Activated T-helper 9 cell treated with anti-CD3 and anti-CD28 coated beads, Interleukin-2, amount 50 U/mL, for 16 hours (primary cell): ENCODE measurements at regions not wholly inside any gene's neighbourhood (a gene's known extent, or its start where the extent isn't known, plus 50 kb on each side); places are given as distances from the start of the nearest gene placed in this dataset.
"Not testable (repeated sequence)": the region's sequence is repeated elsewhere in the genome, so short reads cannot be mapped to it uniquely, and the experiment has no call there.

ENCODE experiments used
- DNase-seq: peaks from one replicate; pipeline ENCODE4 v3.0.0-alpha.2; 2020; ENCODE audit warnings: low read depth

- no peak for DNase-seq
Measured at GRCh38 chr6:15017803-15018202, 228.1 kb upstream of the JARID2 start.

- no peak for DNase-seq
Measured at GRCh38 chr6:15020119-15020770, 225.6 kb upstream of the JARID2 start.

DNA sequence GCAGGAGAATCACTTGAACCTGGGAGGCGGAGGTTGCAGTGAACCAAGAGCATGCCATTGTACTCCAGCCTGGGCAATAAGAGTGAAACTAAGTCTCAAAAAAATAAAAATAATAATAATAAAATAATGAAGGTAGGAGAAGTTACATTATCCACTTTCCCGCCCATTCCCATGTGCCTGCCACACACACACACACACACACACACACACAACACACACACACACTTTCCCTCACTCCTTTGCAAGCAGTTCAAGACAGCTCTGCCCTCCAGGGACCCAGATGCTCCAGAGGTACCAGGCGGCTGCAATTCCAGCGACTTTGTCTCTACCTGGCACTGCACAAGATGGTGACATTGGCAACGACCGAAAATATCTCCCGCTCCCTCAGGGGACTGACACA is 224.8 kb upstream of the JARID2 start:
- no peak for DNase-seq

GRCh38 chr6:15023018-15023417 is 222.9 kb upstream of the JARID2 start:
- not testable (repeated sequence) for DNase-seq

DNA sequence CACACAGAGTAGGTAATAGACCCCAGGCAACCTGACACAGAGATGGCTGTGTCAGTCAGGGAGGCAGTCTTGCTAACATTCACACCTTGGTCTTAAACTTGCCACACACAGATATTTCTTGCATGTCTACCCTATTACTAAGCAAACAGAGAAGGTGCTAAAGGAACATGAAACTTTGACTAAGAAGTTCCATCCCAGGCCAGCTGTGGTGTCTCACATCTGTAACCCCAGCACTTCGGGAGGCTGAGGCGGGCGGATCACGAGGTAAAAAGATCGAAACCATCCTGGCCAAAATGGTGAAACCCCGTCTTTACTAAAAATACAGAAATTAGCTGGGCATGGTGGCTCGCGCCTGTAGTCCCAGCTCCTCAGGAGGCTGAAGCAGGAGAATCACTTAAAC is 222.4 kb upstream of the JARID2 start:
- DNase-seq: peak; percentile 50

DNA sequence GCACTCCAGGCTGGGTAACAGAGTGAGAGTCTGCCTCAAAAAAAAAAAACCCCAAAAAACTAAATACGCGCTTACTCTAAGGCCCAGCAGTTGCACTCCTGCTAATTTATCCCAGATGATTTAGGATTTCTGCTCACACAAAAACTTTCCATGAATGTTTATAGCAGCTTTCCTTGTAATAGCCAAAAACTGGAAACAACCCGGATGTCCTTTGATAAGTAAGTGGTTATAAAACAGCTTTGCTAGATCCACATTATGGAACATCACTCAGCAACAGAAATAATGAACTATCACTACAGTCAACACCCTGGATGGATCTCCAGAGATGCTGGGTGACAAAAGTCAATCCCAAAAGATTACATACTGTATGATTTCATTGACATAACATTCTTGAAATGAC is 220.4 kb upstream of the JARID2 start:
- DNase-seq: no peak

DNA sequence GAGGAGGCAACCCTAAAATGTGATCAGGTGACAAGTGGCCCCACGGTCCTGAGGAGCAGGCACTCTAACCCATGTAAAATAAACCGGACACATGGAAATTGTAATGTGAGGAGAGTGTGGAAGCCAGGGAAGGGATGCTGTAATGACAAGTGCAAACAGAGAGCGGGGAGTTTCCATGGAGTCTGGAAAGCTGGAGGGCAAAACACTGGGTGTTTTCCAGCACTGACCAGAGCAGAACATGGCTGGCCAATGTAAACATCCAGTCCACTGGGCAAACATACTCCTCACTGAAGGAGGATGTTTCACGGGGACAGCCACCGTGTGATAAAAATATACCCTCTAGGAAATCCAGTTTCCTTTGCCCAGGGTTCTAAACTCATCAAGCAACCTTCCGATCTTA is 219.0 kb upstream of the JARID2 start:
- DNase-seq: no peak

DNA sequence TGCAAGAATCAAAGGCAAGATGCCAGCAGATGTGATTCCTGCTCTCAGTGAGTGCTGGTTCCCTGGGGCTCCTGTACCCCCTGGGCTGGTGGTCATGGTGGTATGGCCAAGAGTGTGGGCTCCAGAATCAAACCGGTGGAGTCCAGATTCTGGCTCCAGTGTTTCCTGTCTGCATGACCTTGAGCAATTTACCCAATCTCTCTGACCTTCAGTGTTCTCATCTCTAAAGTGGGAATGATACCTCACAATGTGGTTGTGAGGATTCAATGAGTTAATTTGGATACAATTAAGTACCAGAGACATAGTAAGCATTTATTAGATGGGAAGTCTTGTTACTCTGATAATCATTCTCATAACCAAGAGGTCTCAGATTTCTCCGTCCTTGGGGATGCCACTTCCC is 218.4 kb upstream of the JARID2 start:
- no peak for DNase-seq

GRCh38 chr6:15032015-15032414 is 213.9 kb upstream of the JARID2 start:
- DNase-seq: no peak

- DNase-seq: no peak
Measured at GRCh38 chr6:15033850-15034203, 212.0 kb upstream of the JARID2 start.

- DNase-seq: no peak
Measured at GRCh38 chr6:15036690-15037245, 209.1 kb upstream of the JARID2 start.

DNA sequence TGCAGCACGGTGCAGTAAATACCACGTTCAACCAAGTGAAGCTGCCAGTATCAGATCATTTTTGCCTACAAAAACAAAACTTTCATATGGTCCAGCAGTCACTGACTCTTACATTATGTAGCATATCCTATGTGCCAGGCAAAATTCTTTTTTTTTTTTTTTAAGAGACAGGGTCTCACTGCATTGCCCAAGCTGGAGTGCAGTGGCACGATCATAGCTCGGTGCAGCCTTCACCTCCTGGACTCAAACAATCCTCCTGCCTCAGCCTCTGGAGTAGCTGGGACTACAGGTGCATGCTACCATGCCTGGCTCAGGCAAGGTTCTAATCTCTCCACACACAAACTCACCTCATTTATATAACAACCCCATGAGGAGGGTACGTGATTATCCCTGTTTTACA is 208.6 kb upstream of the JARID2 start:
- no peak for DNase-seq

DNA sequence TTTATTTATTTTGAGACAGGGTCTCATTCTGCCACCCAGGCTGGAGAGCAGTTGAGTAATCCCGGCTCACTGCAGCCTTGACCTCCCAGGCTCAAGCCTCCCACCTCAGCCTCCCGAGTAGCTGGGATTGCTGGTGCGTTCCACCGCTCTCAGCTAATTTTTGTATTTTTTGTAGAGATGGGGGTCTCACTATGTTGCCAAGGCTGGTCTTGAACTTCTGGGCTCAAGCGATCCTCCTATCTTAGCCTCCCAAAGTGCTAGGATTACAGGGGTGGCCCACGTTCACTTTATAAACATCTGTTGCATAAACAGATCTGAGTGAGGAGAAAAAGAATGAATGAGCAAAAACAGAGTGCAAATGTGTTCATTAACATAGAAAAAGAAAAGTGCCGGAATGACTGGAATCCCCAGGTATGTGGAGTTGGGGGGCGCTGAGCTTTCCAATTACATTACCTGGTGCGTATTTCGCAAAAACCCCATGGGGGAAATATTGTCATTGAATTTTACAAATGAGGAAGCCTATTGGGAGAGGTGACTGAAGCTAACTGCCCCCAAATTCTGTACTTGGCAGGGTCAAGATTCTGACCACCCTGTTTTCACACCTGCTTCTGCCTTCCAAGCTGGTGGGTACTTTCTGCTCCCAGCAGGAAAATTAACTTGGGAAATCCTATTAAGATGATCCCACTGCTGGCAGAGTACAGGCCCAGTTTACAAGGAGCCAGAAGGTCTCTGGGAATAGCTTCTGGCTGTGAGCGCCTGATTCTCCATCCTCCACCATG is 207.7 kb upstream of the JARID2 start:
- no peak for DNase-seq

DNA sequence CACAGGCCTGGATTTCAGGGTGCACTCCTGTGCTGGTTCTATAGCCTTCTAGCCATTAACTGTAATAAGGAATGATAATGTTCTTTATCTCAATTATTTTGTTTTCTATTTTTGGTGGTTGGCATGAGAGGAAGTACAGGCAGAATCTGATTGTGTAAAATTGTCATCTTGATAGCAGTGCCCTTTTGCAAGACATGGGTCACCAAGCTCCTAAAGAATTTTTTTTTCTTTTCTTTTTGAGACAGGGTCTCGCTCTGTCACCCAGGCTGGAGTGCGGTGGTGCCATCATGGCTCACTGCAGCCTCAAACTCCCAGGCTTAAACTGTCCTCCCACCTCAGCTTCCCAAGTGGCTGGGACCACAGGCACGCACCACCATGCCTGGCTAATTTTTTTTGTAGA is 206.7 kb upstream of the JARID2 start:
- no peak for DNase-seq

DNA sequence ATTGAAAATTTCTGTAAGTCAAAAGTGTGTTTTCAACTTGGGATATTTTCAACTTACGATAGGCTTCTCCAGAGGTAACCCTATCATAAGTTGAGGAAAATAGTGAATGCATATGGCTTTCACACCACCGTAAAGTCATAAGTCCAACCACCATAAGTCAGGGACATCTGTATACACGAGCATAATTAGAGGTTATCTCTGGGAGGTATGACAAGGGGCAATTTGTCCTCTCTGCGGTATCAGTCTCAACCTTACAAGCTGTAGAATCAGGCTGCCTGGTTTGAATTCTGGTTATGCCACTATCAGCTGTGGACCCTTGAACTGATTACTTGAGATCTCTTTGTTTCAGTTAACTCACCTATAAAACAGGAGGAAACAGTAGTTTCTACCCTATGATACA is 202.9 kb upstream of the JARID2 start:
- DNase-seq: no peak

GRCh38 chr6:15044146-15044882 is 201.6 kb upstream of the JARID2 start:
- DNase-seq: no peak

GRCh38 chr6:15044948-15045347 is 200.9 kb upstream of the JARID2 start:
- DNase-seq: no peak

- no peak for DNase-seq
Measured at GRCh38 chr6:15046751-15047150, 199.1 kb upstream of the JARID2 start.

DNA sequence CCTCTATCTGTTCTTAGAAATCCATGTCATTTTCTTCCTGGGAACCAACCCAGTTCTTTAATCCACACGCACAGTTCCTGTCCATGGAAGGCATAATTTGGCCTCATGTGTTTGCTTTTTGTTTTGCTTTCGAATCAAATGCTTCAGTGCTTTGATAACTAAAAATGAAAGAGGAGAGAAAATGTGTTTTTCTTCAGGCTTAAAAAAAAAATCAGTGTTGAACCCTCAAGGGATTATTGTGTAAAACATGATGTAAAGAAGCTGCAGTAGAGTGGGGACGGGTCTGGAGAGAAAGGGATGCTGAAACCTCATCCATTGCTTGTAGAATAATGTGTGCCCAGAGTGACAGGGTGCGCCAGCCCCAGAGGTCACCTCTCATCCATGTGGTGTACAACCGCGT is 197.5 kb upstream of the JARID2 start:
- no peak for DNase-seq

DNA sequence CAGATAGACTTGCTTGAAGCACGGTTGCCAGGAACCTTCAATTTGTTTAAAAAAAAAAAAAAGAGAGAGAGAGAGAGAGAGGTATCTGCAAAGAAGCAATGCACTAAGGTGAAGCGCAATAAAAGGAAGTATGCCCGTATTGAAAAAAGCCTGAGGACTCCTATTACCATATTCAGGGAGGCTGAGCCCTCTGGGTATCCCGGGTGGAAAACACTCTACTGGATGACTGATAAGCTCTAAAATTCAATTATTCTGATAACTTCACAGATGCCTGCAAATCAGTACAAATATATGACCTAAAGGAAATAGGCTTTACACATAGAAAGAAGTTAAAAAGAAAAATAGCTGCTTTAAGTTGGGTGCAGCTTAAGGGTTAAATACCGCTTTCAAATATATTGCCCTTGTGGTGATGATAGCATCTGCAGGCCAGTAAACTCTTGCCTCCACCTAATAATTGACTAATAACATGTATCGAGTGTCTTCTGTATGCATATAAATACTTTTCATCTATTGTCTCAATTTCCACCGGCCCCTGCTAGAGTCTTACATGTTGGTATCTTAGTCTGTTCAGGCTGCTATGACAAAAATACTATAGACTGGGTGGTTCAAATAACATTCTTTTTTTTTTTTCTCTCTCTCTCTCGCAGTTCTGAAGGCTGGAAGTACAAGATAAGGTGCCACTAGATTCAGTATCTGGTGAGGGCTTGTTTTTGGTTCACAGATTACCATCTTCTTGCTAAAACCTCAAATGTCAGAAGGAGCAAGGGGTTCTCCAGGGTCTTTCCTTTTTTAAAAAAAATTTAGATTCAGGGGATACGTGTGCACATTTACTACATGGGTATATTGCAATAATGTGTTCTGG is 187.4 kb upstream of the JARID2 start:
- DNase-seq: no peak

GRCh38 chr6:15061180-15061641 is 184.7 kb upstream of the JARID2 start:
- DNase-seq: no peak
